HEK293 (cell line): ENCODE measurements at regions not wholly inside any gene's neighbourhood (a gene's known extent, or its start where the extent isn't known, plus 50 kb on each side); places are given as distances from the start of the nearest gene placed in this dataset.

Source experiments
- SP7 ChIP-seq: fragments of 450-650 bp; formaldehyde crosslinking; IDR thresholded peaks from 2 replicates; pipeline ENCODE4 v1.5.1; 2016; ENCODE audit warnings: missing biosample characterization, missing genetic modification characterization
- ZBTB48 ChIP-seq: fragments of 450-650 bp; formaldehyde crosslinking; IDR thresholded peaks from 2 replicates; pipeline ENCODE4 v1.5.1; 2016; ENCODE audit warnings: missing biosample characterization, missing genetic modification characterization
- TF ChIP-seq, protein P1 (sequence below): fragments of 450-650 bp; formaldehyde crosslinking; IDR thresholded peaks from 2 replicates; pipeline ENCODE4 v1.5.1; 2016; ENCODE audit warnings: missing biosample characterization, missing genetic modification characterization
- TF ChIP-seq, protein P2 (sequence below): fragments of 450-650 bp; formaldehyde crosslinking; IDR thresholded peaks from 2 replicates; pipeline ENCODE4 v1.5.1; 2016; ENCODE audit warnings: missing biosample characterization, missing genetic modification characterization

DNA sequence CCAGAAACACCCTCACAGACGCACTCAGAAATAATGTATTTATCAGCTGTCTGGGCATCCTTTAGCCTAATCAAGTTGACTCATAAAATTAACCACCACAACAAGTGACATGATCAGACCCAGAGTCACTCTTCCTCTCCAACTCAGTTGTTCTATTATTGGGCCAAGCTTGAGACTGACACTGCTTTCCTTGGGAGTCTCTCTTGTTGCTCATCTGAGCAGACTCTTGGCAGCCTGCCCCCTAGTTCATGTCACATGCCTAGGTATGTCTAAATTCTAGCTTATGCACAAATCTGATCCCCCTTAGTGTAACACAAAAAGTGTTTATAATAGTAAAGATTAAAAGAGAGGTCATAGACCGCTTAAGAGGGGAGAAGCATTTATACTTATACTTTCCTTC is 72.6 kb upstream of the ADAMTS3 start:
- TF ChIP-seq, protein P1, sequence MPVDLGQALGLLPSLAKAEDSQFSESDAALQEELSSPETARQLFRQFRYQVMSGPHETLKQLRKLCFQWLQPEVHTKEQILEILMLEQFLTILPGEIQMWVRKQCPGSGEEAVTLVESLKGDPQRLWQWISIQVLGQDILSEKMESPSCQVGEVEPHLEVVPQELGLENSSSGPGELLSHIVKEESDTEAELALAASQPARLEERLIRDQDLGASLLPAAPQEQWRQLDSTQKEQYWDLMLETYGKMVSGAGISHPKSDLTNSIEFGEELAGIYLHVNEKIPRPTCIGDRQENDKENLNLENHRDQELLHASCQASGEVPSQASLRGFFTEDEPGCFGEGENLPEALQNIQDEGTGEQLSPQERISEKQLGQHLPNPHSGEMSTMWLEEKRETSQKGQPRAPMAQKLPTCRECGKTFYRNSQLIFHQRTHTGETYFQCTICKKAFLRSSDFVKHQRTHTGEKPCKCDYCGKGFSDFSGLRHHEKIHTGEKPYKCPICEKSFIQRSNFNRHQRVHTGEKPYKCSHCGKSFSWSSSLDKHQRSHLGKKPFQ (tag by site-specific recombination) = no peak
- TF ChIP-seq, protein P2, sequence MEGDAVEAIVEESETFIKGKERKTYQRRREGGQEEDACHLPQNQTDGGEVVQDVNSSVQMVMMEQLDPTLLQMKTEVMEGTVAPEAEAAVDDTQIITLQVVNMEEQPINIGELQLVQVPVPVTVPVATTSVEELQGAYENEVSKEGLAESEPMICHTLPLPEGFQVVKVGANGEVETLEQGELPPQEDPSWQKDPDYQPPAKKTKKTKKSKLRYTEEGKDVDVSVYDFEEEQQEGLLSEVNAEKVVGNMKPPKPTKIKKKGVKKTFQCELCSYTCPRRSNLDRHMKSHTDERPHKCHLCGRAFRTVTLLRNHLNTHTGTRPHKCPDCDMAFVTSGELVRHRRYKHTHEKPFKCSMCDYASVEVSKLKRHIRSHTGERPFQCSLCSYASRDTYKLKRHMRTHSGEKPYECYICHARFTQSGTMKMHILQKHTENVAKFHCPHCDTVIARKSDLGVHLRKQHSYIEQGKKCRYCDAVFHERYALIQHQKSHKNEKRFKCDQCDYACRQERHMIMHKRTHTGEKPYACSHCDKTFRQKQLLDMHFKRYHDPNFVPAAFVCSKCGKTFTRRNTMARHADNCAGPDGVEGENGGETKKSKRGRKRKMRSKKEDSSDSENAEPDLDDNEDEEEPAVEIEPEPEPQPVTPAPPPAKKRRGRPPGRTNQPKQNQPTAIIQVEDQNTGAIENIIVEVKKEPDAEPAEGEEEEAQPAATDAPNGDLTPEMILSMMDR (tag by site-specific recombination) = no peak
- TF ChIP-seq SP7 (tag by site-specific recombination) (no peak), ZBTB48 (tag by site-specific recombination) (no peak)
